Mesothelial cell of epicardium (in vitro differentiated cells): ENCODE measurements at regions not wholly inside any gene's neighbourhood (a gene's known extent, or its start where the extent isn't known, plus 50 kb on each side); places are given as distances from the start of the nearest gene placed in this dataset.
"Not testable (repeated sequence)": the region's sequence is repeated elsewhere in the genome, so short reads cannot be mapped to it uniquely, and the experiment has no call there.

ENCODE experiments used
- DNase-seq, 2 experiments: peaks; one replicate each; pipeline ENCODE4 v3.0.0; 2021; ENCODE audit warnings: low spot score in 2 of 2; ENCODE audit not compliant: unreplicated experiment in 2 of 2
- H3K27ac Mint-ChIP-seq: 2 replicates; pipeline ENCODE4 v1.8.0; 2021; ENCODE audit warnings: mixed read lengths
- H3K27me3 Mint-ChIP-seq: 2 replicates; pipeline ENCODE4 v1.8.0; 2021; ENCODE audit warnings: low read depth, mixed read lengths
- H3K36me3 Mint-ChIP-seq: 2 replicates; pipeline ENCODE4 v1.8.0; 2021; ENCODE audit warnings: mixed read lengths
- H3K4me1 Mint-ChIP-seq: 2 replicates; pipeline ENCODE4 v1.8.0; 2021; ENCODE audit warnings: mixed read lengths
- H3K4me3 Mint-ChIP-seq: 2 replicates; pipeline ENCODE4 v1.8.0; 2021; ENCODE audit warnings: mild to moderate bottlenecking, moderate library complexity, mixed read lengths
- H3K9me3 Mint-ChIP-seq: 2 replicates; pipeline ENCODE4 v1.8.0; 2021; ENCODE audit warnings: mixed read lengths
- TF ChIP-seq, protein P1 (sequence below): fragments of 200-600 bp; sonication (generic); IDR thresholded peaks from one replicate; pipeline ENCODE4 v1.5.0; 2021; ENCODE audit warnings: antibody characterized with exemption; ENCODE audit not compliant: unreplicated experiment

DNA sequence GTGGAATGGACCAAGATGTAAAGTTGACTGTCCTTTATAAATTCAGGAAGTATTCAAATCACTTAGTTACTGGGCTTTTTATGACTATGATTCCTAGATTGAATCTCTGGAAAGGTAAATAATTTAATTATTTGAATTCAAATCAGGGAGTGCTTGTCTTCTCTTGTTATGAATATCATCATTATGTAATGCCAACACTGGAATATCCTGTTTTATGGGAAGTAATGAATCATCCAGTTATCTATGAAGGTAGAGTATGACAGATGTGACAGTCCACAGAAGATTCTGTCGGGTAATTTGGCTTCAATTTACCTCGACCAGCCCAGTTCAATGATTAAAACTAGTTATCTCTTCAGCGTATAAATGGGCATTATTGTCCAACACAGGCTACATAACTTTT, 141.0 kb upstream of the NUDT12 start:
- Mint-ChIP-seq H3K27ac (no peak overlapping the region), H3K4me1 (peaks cover 10% of the 10 kb centered on the region), H3K9me3 (peaks cover 10% of the 10 kb centered on the region), H3K36me3 (no peaks in the 10 kb centered on the region), H3K27me3 (peaks cover 4% of the 10 kb centered on the region), H3K4me3 (no peak overlapping the region)
- no peak for DNase-seq
- TF ChIP-seq, protein P1, sequence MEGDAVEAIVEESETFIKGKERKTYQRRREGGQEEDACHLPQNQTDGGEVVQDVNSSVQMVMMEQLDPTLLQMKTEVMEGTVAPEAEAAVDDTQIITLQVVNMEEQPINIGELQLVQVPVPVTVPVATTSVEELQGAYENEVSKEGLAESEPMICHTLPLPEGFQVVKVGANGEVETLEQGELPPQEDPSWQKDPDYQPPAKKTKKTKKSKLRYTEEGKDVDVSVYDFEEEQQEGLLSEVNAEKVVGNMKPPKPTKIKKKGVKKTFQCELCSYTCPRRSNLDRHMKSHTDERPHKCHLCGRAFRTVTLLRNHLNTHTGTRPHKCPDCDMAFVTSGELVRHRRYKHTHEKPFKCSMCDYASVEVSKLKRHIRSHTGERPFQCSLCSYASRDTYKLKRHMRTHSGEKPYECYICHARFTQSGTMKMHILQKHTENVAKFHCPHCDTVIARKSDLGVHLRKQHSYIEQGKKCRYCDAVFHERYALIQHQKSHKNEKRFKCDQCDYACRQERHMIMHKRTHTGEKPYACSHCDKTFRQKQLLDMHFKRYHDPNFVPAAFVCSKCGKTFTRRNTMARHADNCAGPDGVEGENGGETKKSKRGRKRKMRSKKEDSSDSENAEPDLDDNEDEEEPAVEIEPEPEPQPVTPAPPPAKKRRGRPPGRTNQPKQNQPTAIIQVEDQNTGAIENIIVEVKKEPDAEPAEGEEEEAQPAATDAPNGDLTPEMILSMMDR: no peak

DNA sequence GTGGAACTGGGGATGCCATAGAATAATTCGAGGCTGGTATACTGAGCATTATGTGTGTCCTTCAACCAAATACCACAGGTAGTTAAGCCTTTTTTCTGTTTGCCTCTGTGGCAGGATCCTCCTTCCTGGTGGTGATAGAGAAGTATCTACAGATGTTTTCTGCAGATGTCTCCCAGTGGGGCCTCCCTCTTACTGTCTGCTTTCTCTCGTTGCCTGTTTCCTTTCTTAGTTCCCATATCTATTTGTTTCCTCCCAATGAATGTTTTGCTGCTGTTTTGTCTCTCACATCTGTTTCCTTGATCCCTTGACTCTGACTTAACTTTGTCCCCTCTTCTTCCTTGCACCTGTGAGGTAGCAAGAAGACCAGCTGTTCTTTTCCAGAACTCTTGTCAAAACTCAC, 130.9 kb upstream of the NUDT12 start:
- Mint-ChIP-seq H3K36me3 (no peaks in the 10 kb centered on the region), H3K27me3 (peaks cover 2% of the 10 kb centered on the region), H3K4me3 (no peak overlapping the region), H3K4me1 (no peaks in the 10 kb centered on the region), H3K9me3 (no peaks in the 10 kb centered on the region), H3K27ac (no peak overlapping the region)
- TF ChIP-seq, protein P1: no peak
- DNase-seq: no peak

DNA sequence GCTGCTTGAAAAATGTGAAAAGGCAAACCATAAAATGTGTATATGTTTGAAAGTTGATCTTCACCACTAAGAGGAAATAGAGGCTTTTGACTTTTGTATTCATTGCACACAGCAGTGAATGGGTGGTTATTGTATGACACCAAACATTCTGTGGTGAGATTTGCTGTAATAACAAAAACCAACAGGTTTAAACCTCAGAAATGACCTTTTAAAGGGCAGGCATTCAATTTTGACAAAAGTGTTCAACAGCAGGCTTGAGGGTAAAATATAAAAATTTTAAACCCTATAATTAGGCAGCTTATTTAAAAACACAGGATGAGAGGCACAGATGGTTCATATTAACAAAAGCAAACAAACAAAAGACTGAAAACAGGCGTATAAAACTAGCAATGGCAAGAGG, 128.1 kb upstream of the NUDT12 start:
- Mint-ChIP-seq H3K4me1 (no peaks in the 10 kb centered on the region), H3K27me3 (no peaks in the 10 kb centered on the region), H3K9me3 (peaks cover 8% of the 10 kb centered on the region), H3K4me3 (no peak overlapping the region), H3K36me3 (no peaks in the 10 kb centered on the region), H3K27ac (no peak overlapping the region)
- no peak for DNase-seq
- TF ChIP-seq, protein P1: no peak

DNA sequence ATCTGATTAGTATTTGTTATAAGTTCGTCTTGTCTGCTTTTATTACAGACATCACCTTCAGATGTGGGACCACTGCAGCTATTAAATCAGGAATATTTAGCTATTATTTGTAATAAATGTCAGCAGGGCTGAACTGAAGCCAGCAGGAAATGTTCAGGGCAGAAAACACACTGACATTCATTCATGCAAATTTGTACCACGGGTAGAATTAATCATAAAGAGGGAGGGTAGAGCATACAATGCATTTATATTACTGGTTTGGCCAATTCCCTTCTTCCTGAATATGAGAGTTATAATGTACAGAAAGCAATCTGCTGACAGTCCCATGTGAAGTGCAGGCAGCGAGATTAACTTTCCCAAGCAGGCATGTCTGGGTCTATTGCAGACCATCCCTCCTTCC, 117.3 kb upstream of the NUDT12 start:
- TF ChIP-seq, protein P1: no peak
- no peak for DNase-seq
- H3K9me3 Mint-ChIP-seq: peaks cover 8% of the 10 kb centered on the region
- no peak overlapping the region for H3K27ac Mint-ChIP-seq
- no peak overlapping the region for H3K4me3 Mint-ChIP-seq
- H3K36me3 Mint-ChIP-seq: no peaks in the 10 kb centered on the region
- H3K4me1 Mint-ChIP-seq: peaks cover 16% of the 10 kb centered on the region
- no peaks in the 10 kb centered on the region for H3K27me3 Mint-ChIP-seq

DNA sequence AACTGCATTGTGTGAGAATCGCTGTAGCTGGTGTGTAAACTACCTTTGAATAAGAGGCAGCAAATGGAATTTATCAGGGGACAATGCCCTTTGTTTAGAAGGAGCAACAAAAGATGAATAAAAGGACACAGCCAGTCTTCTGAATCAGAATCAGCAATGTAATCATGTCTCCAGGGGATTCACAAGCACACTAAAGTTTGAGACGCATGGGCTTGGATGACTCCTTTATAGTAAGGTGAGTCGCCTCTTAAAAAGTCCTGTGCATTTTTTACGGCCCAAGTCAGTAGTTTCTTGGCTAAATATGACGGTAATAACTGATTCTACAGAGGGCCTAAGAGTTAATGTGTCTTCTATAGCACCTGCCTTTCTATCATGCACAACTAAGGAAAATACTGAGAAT, 113.6 kb upstream of the NUDT12 start:
- not testable (repeated sequence) for H3K27ac Mint-ChIP-seq, H3K9me3 Mint-ChIP-seq, H3K4me3 Mint-ChIP-seq, DNase-seq, H3K27me3 Mint-ChIP-seq, H3K36me3 Mint-ChIP-seq
- peaks cover 14% of the 10 kb centered on the region for H3K4me1 Mint-ChIP-seq

DNA sequence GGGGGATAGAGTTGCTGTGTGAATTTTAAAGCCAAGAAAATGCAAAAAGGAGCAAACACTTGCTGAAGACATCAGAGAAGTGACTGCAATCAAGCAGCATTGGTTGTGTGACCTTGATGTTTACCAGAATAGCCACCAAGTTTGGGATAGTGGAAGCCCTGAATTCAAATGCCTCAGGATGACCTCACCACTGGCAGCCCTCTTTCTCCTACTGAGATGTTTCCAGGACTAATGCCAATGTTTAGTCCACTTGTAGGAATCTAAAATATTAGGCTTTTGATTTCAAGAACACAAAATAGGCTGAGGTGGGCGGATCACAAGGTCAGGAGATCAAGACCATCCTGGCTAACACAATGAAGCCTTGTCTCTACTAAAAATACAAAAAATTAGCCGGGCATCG, 112.2 kb upstream of the NUDT12 start:
- Mint-ChIP-seq H3K4me3 (no peak overlapping the region), H3K27ac (no peak overlapping the region), H3K36me3 (no peaks in the 10 kb centered on the region), H3K27me3 (no peaks in the 10 kb centered on the region), H3K4me1 (peaks cover 5% of the 10 kb centered on the region), H3K9me3 (peaks cover 5% of the 10 kb centered on the region)
- DNase-seq: no peak
- TF ChIP-seq, protein P1: no peak
